ENCODE measurements at regions not wholly inside any gene's neighbourhood (a gene's known extent, or its start where the extent isn't known, plus 50 kb on each side); places are given as distances from the start of the nearest gene placed in this dataset.

- no peak for DNase-seq (ENCODE audit: insufficient read length, low spot score)
Measured at GRCh38 chr1:39085174-39085573, 59.0 kb downstream of the NDUFS5 start.

DNA sequence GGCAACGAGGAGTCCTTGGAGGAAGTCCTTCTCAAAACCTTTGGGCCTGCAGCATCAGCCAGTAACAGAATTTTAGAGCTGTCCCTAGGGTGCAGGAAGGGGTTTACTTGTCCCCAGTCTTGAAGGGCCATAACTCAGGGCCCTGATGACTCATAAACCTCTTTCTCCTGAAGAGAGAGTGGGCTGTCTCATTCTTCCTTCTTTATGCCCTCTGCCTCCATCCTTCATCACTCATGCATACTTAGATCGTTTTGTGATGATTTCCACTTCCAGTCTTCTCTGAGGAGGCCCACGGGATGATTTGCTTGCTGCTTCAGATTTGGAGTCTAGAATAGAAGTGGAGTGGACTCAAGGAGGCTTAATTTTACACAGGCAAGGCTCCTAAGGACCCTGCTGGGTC lies 60.2 kb downstream of the NDUFS5 start:
- FAIRE-seq (no peak), DNase-seq (ENCODE audit: insufficient read length, low spot score) (no peak)

More at GRCh38 chr1:39085174-39085573, 59.0 kb downstream of the NDUFS5 start:
- FAIRE-seq: no peak

- no peak for FAIRE-seq
- DNase-seq (ENCODE audit: insufficient read length, low spot score): no peak
Measured at GRCh38 chr1:39086865-39087409, 60.8 kb downstream of the NDUFS5 start.

DNA sequence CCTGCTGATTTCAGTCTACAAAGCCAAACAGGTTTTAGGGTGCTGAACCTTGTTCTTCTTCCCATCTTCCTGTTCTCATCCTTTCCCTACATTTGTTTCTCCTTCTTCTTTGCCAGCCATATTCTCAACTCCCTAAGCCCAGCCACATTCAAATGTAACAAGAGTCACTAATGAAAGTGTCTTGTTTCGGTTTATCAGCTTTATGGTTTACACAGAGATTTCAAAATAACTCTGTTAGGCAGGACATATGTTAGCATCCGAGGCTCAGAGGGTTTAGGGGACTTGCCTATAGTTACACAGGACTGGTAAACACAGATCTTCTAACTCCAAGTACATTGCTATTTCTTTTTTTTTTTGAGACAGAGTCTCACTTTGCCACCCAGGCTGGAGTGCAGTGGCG lies 61.3 kb downstream of the NDUFS5 start:
- no peak for DNase-seq (ENCODE audit: insufficient read length, low spot score)
- FAIRE-seq: no peak

DNA sequence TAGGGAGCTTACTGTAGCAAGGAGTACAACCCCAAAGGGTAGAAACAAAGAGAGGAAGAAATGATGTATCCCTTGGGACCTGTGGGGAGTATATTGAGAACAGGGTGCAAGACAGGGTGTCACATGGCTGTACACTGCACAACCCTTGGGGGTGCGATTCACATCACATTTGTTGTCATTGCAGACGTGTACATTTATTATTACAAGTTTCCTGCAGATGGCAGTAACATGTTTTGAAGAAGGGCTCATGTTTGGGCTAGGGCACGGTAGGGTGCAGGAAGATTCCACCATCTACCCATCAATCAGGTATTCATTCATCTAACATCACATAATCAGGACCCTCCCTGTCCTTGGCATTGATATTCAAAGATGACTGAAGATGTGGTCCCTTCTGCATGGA lies 62.5 kb downstream of the NDUFS5 start:
- DNase-seq (ENCODE audit: insufficient read length, low spot score) (no peak), FAIRE-seq (no peak)

- FAIRE-seq (no peak), DNase-seq (ENCODE audit: insufficient read length, low spot score) (no peak)
Measured at GRCh38 chr1:39089931-39090521, 63.9 kb downstream of the NDUFS5 start.

DNA sequence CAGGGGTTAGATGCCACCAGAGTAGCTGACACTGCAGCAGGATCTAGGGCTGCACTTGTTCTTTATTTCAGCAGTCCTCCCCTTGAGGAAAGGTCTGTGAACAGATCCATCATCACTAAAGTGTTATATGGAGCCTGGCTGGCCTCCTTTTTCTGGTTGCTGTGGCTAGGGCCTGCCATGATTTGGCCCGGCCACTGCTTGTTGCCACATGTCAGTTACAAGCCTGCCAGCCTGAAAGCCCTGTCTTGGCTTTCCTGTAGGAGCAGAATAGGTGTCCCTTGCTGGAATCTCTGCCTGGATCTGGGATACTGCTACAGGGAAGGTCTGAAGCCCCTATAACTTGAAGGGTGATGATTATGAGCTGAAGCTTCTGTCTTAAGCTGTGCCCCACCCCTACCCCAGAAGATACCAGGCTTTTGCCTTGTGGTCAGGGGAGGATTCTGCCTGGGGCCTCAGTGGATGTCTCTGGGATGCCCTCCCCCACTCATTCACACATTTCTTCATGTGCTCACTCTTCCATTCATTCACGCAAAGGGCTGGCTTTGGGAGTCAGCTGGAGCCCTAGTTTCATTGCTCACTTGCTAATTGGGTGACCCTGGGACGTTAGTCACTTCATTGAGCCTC lies 64.7 kb downstream of the NDUFS5 start:
- DNase-seq (ENCODE audit: insufficient read length, low spot score) (no peak), FAIRE-seq (no peak)

- no peak for DNase-seq (ENCODE audit: insufficient read length, low spot score)
- FAIRE-seq: peak; percentile 80
Measured at GRCh38 chr1:39091845-39092645, 65.9 kb downstream of the NDUFS5 start.

GRCh38 chr1:39094685-39095084 lies 68.5 kb downstream of the NDUFS5 start:
- FAIRE-seq: no peak
- no peak for DNase-seq (ENCODE audit: insufficient read length, low spot score)

GRCh38 chr1:39098546-39099250 lies 72.5 kb downstream of the NDUFS5 start:
- DNase-seq (ENCODE audit: insufficient read length, low spot score): peak; percentile 74
- FAIRE-seq: peak; percentile 85

DNA sequence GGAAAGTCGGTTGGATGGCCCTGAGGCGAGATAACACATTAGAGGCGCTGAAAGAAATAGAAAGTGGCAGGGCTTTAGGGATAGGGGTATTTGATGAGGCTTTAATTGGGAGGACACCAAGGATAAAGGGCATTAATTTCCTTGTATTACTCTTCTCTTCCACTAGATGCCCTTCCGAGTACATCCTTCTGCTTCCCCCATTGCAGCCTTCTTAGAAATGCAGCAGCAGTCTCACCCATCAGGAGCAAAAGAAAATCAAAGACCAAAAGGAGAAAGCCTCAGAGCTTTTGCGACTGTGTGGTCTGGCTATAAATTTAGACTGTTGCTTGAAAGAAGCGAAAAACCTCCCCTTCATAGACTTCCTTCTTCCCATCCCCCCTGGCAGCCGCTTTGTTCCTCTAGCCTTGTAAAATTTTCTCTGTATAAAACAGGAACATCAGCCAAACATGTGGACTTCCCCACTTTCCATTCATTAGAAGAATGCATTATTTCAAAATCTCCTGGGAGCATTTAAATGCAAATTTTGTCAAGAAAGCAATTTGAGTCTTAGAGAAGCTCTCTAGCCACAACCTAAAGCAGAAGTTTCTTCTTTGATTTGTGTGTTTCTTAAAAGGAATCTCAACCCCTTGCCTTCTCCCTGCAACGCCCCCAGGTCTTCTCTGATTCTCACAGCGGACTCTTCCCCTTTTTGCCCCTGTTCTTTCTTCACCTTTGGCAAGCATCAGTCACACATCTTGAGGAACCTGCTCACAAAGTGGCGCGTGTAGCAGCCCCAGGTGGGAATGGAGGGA lies 76.6 kb downstream of the NDUFS5 start:
- FAIRE-seq (peak; percentile 97), DNase-seq (ENCODE audit: insufficient read length, low spot score) (peak; percentile 61)

DNA sequence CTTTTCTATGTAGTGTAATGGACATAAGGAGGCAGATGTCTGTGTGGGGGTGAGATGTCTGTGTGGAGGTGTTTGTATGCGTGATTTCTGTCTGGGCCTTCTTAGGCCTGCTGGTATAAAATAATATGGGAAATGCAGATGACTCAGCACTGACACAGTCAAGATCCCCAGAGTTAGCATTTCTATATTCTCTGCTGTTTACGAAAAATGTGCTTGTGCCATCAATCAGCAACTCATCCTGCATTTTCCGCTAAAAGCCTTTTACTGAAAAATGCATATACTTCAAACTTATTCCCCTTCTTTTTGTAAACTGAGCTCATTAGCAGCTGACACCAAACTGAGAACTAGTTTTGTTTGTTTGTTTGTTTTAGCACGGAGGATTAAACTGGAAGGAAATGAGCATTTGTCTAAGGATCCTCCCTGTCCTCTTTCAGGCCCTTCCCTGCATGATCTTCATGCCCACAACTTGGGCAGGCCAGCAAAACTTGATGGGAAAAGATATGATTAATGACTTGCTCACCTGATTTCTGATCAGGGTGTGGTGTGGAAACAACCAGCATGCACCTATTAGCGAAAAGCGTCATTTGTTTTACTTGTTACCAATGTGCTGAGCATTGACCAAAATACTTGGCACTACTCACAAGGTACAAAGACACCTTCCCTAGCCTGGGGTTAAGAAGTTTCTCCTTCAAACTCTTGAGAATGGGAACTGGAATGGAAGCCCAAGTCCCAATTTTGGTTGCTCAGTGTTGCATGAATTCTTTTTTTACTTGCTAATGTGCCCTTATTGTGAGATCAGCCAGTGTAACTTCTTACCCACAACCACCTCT lies 77.4 kb downstream of the NDUFS5 start:
- DNase-seq (ENCODE audit: insufficient read length, low spot score): no peak
- FAIRE-seq: peak; percentile 75

DNA sequence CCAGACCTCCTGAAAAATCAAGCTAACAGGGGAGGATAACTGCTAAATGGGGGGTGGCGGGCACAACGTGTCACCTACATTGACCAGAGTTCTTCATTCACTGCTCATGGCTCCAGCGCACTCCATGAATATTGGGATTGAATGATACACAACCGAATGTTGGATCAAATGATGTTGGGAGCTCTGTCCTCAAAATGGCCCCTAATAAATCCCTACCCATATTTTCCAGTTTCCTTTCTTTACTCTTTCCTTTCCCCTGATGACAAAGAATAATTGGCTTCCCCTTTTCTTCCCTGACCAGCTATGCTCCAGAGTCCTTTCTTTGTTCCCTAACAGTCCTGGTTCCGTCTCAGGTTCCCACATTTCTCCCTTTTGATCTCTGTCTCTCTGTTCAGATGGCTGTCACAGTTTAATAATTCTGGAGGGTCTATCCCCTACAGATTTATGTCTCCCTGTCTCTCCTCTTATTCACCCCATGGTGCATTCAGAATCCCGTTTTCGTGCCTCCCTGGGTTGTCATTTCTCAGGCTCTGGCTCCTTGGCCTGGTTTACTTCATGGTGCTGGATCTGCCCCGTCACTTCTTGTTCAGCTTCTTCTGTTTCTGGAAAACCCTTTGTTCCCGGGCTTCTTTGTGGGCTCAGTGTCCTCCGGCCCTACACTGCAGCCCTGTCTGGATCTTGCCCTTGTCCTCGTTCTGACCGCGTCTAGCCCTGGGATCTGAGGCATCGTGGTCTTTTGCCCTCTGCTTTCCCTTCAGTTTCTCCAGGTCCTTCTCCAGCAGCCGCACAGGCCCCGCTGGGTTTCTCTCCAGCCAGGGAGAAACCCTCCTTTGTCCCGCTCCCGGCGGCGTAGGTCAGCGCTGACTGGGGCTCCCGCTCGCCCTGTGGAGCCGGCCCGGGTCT lies 78.3 kb downstream of the NDUFS5 start:
- FAIRE-seq (no peak), DNase-seq (ENCODE audit: insufficient read length, low spot score) (no peak)

GRCh38 chr1:39105061-39105840 lies 79.1 kb downstream of the NDUFS5 start:
- DNase-seq (ENCODE audit: insufficient read length, low spot score): peak; percentile 55
- FAIRE-seq: no peak

DNA sequence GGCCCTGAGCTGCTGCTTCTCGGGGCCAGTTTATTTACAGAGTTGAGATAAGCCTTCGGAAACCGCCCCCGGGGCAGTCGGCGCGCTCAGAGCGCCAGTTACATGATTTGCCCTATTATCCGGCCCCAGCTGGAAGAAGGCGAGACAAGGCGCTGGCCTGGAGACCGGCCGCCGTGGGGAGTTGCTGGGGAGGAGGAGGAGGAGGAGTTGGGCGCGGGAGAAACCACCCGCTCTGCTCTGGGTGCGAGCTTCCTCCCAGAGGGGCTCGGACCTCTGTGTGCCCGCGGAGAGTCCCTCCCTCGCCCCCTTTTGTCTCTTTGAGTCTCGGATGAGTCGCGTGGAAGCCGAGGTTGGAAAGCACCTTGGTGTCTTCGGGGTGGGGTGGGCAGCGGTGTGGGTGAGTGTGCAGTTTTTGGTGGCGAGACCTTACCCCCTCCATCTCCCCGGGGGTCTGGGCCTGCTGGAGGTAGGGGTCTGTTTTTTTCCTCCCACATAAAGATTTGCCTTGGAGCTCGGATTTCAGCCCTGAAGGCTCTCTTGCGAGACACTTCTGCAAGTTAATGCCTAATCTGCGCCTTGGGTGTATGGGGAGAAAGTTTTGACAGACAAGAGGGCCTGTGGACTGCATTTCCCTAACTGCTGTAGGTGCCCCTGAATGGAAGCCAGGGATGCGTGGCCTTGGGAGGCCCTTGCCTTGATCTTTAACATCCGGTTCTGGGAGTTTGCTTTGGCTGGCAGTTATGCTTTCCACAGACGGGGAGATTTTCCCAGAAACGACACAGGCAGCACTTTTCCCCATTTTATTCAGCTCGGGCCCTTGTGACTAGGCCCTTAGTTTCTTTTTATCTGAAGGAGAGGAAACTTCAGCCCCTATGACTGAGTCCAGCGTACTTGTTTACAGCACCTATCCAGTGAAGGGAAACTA lies 80.0 kb downstream of the NDUFS5 start:
- DNase-seq (ENCODE audit: insufficient read length, low spot score) (peak; percentile 61), FAIRE-seq (peak; percentile 47)

DNA sequence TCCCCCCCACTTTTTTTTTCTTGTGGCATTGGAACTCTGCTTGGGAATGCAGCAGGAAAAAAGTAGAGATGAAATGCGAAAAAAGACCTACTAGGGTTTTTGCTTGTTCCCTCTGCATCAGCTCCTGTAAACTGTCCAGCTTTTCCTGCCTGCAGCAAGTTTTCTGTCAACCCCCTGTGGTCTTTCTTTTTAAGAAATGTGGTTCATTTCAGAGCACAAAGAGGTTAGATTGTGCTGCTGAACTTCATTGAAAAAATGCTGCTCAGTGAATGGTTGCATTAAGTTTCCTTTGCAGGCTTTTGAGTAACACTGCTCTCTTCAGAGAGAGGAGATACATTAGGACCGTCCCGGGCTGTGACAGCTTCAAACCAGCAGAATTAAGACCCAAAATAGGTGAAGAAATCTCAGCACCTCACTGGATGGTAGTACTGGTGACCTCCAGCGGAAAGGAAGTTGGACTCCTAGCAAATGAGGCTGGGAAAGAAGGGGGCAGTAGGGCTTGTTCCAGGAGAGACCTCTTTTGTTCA lies 80.7 kb downstream of the NDUFS5 start:
- DNase-seq (ENCODE audit: insufficient read length, low spot score): no peak
- FAIRE-seq: no peak

Measured in GM19239 (cell line).